Esophagus squamous epithelium (tissue), 5 donors: ENCODE measurements at regions not wholly inside any gene's neighbourhood (a gene's known extent, or its start where the extent isn't known, plus 50 kb on each side); places are given as distances from the start of the nearest gene placed in this dataset.

Source experiments
- DNase-seq: peaks from one replicate; lab custom pipeline; 2025; lab: John Stamatoyannopoulos, UW
- H3K27ac ChIP-seq, 4 donors: fragments of 200-600 bp; sonication (generic); one replicate each; pipeline ENCODE4 v1.5.1; 2016 to 2019; ENCODE audit warnings: mild to moderate bottlenecking in 1 of 4
- H3K27me3 ChIP-seq, 4 donors: fragments of 200-600 bp; sonication (generic); 1 replicate in 3 of 4; 2 replicates in 1 of 4; pipeline versions ENCODE4 v1.5.1 to v1.6.0; 2017 to 2021; ENCODE audit warnings: antibody characterized with exemption in 1 of 4
- H3K36me3 ChIP-seq, 3 donors: fragments of 200-600 bp; sonication (generic); one replicate each; pipeline ENCODE4 v1.5.1; 2016 to 2019
- H3K4me1 ChIP-seq, 3 donors: fragments of 200-600 bp; sonication (generic); one replicate each; pipeline ENCODE4 v1.5.1; 2017 to 2019
- H3K4me3 ChIP-seq, 4 donors: fragments of 200-600 bp; sonication (generic); 1 replicate in 3 of 4; 2 replicates in 1 of 4; pipeline ENCODE4 v1.5.1; 2016 to 2019; ENCODE audit warnings: mild to moderate bottlenecking in 2 of 4, moderate library complexity in 1 of 4
- H3K9me3 ChIP-seq, 3 donors: fragments of 200-600 bp; sonication (generic); one replicate each; pipeline ENCODE4 v1.5.1; 2016 to 2019
- CTCF ChIP-seq, 6 experiments: fragments of 450-650 bp in 4 of 6; fragments of 200-600 bp in 2 of 6; sonication (generic) in 2 of 6; IDR thresholded peaks; one replicate each; pipeline ENCODE4 v1.5.1; 2016 to 2019; ENCODE audit warnings: antibody characterized with exemption in 6 of 6, mild to moderate bottlenecking in 4 of 6, moderate library complexity in 4 of 6
- POLR2A ChIP-seq, 4 donors: fragments of 450-650 bp; IDR thresholded peaks; one replicate each; pipeline ENCODE4 v1.6.1; 2017; ENCODE audit warnings: antibody characterized with exemption in 4 of 4, mild to moderate bottlenecking in 4 of 4, moderate library complexity in 3 of 4
- WGBS, 2 donors: methylation state at CpG; one replicate each; pipeline ENCODE4 v1.1.5; 2018; 5-methylcytosine and 5-hydroxymethylcytosine counted together
- intact Hi-C: fragments of 100-400 bp; cut with DNase I; formaldehyde crosslinking; loops from one replicate; pipeline ENCODE4 v1.15.0; 2022
- donor health status: DM: yes; HTN: yes; CAD: no.

- Histone ChIP-seq H3K4me3 (no peak overlapping the region), H3K9me3 (no peaks in the 10 kb centered on the region), H3K36me3 (no peaks in the 10 kb centered on the region), H3K27ac (no peak overlapping the region), H3K27me3 (no peaks in the 10 kb centered on the region), H3K4me1 (no peaks in the 10 kb centered on the region)
- TF ChIP-seq POLR2A (IDR thresholded peaks at IDR 0.05) = no peak
- no peak for TF ChIP-seq CTCF (IDR thresholded peaks at IDR 0.05)
- intact Hi-C loops = no loop called here
- DNase-seq = no peak
These were observed 205.2 kb upstream of the PHYHIPL start for GRCh38 chr10:58971211-58971610.

- WGBS, 2 donors = 51 to 62% methylated on average over 2 of the region's 2 CpGs
- H3K36me3 ChIP-seq = no peaks in the 10 kb centered on the region
- no peaks in the 10 kb centered on the region for H3K27me3 ChIP-seq
- no peaks in the 10 kb centered on the region for H3K9me3 ChIP-seq
- no peak overlapping the region for H3K27ac ChIP-seq
- TF ChIP-seq POLR2A (IDR thresholded peaks at IDR 0.05) = no peak
- no peak for TF ChIP-seq CTCF (IDR thresholded peaks at IDR 0.05)
- DNase-seq = no peak
- H3K4me1 ChIP-seq = no peaks in the 10 kb centered on the region
- no peak overlapping the region for H3K4me3 ChIP-seq
- intact Hi-C loops = no loop called here
These were observed 204.5 kb upstream of the PHYHIPL start for GRCh38 chr10:58971796-58972491.

- no peak for DNase-seq
- H3K36me3 ChIP-seq = no peaks in the 10 kb centered on the region
- H3K9me3 ChIP-seq = no peaks in the 10 kb centered on the region
- H3K27me3 ChIP-seq = no peaks in the 10 kb centered on the region
- H3K4me3 ChIP-seq = no peak overlapping the region
- intact Hi-C loops = no loop called here
- H3K4me1 ChIP-seq = no peaks in the 10 kb centered on the region
- H3K27ac ChIP-seq = no peak overlapping the region
- WGBS, 2 donors = 42 to 81% methylated on average over 2 of the region's 2 CpGs
- no peak for TF ChIP-seq CTCF (IDR thresholded peaks at IDR 0.05)
- no peak for TF ChIP-seq POLR2A (IDR thresholded peaks at IDR 0.05)
These were observed 203.7 kb upstream of the PHYHIPL start for GRCh38 chr10:58972576-58973234.

GRCh38 chr10:58973235-58973595, 203.2 kb upstream of the PHYHIPL start:
- Histone ChIP-seq H3K27ac (no peak overlapping the region), H3K27me3 (no peaks in the 10 kb centered on the region), H3K4me3 (no peak overlapping the region), H3K4me1 (no peaks in the 10 kb centered on the region), H3K9me3 (no peaks in the 10 kb centered on the region), H3K36me3 (no peaks in the 10 kb centered on the region)
- intact Hi-C loops = no loop called here
- no peak for DNase-seq
- no peak for TF ChIP-seq POLR2A (IDR thresholded peaks at IDR 0.05)
- no peak for TF ChIP-seq CTCF (IDR thresholded peaks at IDR 0.05)
- 72 to 83% methylated on average over 2 of the region's 2 CpGs for WGBS, 2 donors

GRCh38 chr10:58976254-58976653, 200.2 kb upstream of the PHYHIPL start:
- intact Hi-C loops = no loop called here
- H3K27ac ChIP-seq = no peak overlapping the region
- H3K4me3 ChIP-seq = no peak overlapping the region
- no peak for TF ChIP-seq CTCF (IDR thresholded peaks at IDR 0.05)
- TF ChIP-seq POLR2A (IDR thresholded peaks at IDR 0.05) = no peak
- H3K9me3 ChIP-seq = no peaks in the 10 kb centered on the region
- no peaks in the 10 kb centered on the region for H3K4me1 ChIP-seq
- H3K27me3 ChIP-seq = no peaks in the 10 kb centered on the region
- no peak for DNase-seq
- WGBS, 2 donors = 56 to 75% methylated on average over 1 of the region's 1 CpG
- no peaks in the 10 kb centered on the region for H3K36me3 ChIP-seq
